Upper lobe of right lung (tissue), 1 donor: ENCODE measurements at regions not wholly inside any gene's neighbourhood (a gene's known extent, or its start where the extent isn't known, plus 50 kb on each side); places are given as distances from the start of the nearest gene placed in this dataset.

ENCODE experiments used
- ATAC-seq: fragments of 200-7000 bp; cut with Tn5 transposase; one replicate; pipeline ENCODE4 v1.9.1; 2020; ENCODE audit warnings: mild to moderate bottlenecking, moderate library complexity
- DNase-seq: peaks from one replicate; pipeline ENCODE4 v3.0.0-alpha.2; 2020
- H3K27ac ChIP-seq: fragments of 200-600 bp; one replicate; pipeline ENCODE4 v1.8.0; 2022
- H3K27me3 ChIP-seq: fragments of 200-600 bp; one replicate; pipeline ENCODE4 v1.8.0; 2022; ENCODE audit warnings: mild to moderate bottlenecking
- H3K36me3 ChIP-seq: fragments of 200-600 bp; one replicate; pipeline ENCODE4 v1.8.0; 2022
- H3K4me1 ChIP-seq: fragments of 200-600 bp; one replicate; pipeline ENCODE4 v1.8.0; 2022
- H3K4me3 ChIP-seq: fragments of 200-600 bp; one replicate; pipeline ENCODE4 v1.8.0; 2022; ENCODE audit warnings: mild to moderate bottlenecking
- H3K9me3 ChIP-seq: fragments of 200-600 bp; one replicate; pipeline ENCODE4 v1.8.0; 2022
- CTCF ChIP-seq: fragments of 200-600 bp; IDR thresholded peaks from one replicate; pipeline ENCODE4 v1.8.0; 2022; ENCODE audit warnings: antibody characterized with exemption
- intact Hi-C: fragments of 100-400 bp; cut with DNase I; formaldehyde crosslinking; loops from one replicate; pipeline ENCODE4 v1.11.0; 2022
- donor health status: DM: no; HTN: yes; CAD: no; lungs with severe emphysema.

DNA sequence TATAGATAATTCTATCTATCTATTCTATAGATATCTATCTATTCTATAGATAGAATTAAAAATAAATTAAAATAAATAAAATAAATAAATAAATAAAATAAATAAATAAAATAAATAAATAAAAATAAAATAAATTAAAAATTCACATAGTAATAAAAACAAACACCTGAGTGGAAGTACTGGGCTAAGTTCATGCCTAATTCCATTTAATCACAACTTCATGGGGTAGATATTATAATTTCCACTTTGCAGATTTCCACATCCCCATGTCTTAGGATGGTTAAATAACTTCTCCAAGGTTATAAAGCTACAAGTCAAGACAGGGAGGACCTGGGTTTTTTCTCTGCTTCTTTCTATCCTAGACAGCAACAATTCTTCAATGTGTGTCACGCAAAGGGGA, 261.4 kb upstream of the MEX3C start:
- DNase-seq (no peak), ATAC-seq (no peak)
- no peaks in the 10 kb centered on the region for H3K36me3 ChIP-seq
- H3K4me1 ChIP-seq: no peaks in the 10 kb centered on the region
- H3K4me3 ChIP-seq: no peak overlapping the region
- no peaks in the 10 kb centered on the region for H3K27me3 ChIP-seq
- no peak overlapping the region for H3K27ac ChIP-seq
- intact Hi-C loops: no loop called here
- no peaks in the 10 kb centered on the region for H3K9me3 ChIP-seq
- TF ChIP-seq CTCF: no peak

DNA sequence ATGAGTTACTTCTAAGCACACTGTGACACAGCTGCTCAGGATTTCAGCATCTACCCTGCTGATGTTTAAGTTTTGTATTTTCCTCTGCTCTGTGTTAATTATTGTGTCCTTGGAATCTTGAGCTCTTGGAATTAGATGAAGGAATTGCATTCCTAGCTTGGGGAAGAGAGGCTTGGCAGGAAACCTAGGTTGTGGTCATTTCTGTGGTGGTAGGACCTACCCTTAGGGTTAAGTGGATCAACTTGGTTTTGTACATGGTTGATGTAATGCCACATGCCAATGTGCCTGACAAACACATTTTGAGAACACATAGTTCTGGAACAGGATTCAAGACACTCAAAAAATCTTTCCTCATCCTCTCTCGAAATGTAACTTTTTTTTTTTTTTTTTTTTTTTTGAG, 264.5 kb upstream of the MEX3C start:
- Histone ChIP-seq H3K9me3 (no peaks in the 10 kb centered on the region), H3K27ac (no peak overlapping the region), H3K27me3 (no peaks in the 10 kb centered on the region), H3K4me1 (no peaks in the 10 kb centered on the region), H3K4me3 (no peak overlapping the region), H3K36me3 (no peaks in the 10 kb centered on the region)
- ATAC-seq (no peak), DNase-seq (no peak)
- intact Hi-C loops: no loop called here
- no peak for TF ChIP-seq CTCF

- no peak for ATAC-seq
- Histone ChIP-seq H3K27me3 (no peaks in the 10 kb centered on the region), H3K4me3 (no peak overlapping the region), H3K36me3 (no peaks in the 10 kb centered on the region), H3K9me3 (no peaks in the 10 kb centered on the region), H3K27ac (no peak overlapping the region), H3K4me1 (no peaks in the 10 kb centered on the region)
- intact Hi-C loops: no loop called here
- DNase-seq: no peak
- no peak for TF ChIP-seq CTCF
These were observed 266.1 kb upstream of the MEX3C start for GRCh38 chr18:51463483-51464136.

DNA sequence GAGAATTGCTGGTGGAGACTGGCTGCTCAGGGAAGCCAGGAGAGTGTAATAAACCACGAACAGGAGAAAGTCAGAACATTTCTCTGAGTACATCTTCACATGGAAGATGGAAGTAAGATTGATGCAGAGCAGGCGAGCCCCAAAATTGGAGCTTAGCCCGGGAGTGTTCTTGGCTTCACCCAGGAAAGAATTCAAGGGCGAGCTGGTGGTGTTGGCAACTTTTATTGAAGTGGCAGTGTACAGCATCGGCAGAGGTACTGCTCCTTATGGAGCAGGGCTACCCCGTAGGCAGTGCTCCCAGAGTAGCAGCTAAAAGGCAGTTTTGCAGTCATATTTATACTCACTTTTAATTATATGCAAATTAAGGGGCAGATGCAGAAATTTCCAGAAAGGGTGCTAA, 281.4 kb upstream of the MEX3C start:
- Histone ChIP-seq H3K4me1 (no peaks in the 10 kb centered on the region), H3K36me3 (no peaks in the 10 kb centered on the region), H3K27me3 (no peaks in the 10 kb centered on the region), H3K9me3 (no peaks in the 10 kb centered on the region), H3K4me3 (no peak overlapping the region), H3K27ac (no peak overlapping the region)
- no peak for TF ChIP-seq CTCF
- ATAC-seq (no peak), DNase-seq (no peak)
- intact Hi-C loops: no loop called here

GRCh38 chr18:51479736-51480135, 282.3 kb upstream of the MEX3C start:
- intact Hi-C loops: no loop called here
- Histone ChIP-seq H3K27ac (no peak overlapping the region), H3K9me3 (no peaks in the 10 kb centered on the region), H3K4me3 (no peak overlapping the region), H3K36me3 (no peaks in the 10 kb centered on the region), H3K27me3 (no peaks in the 10 kb centered on the region), H3K4me1 (no peaks in the 10 kb centered on the region)
- no peak for TF ChIP-seq CTCF
- DNase-seq (no peak), ATAC-seq (no peak)
